SK-N-SH (cell line): ENCODE measurements at regions not wholly inside any gene's neighbourhood (a gene's known extent, or its start where the extent isn't known, plus 50 kb on each side); places are given as distances from the start of the nearest gene placed in this dataset.

ENCODE experiments used
- CTCF ChIA-PET: fragments of 300-600, 350-600 bp; formaldehyde crosslinking; extraction: SDS; loops from one replicate; lab custom pipeline; 2021; lab: Yijun Ruan, JAX
- POLR2A ChIA-PET: fragments of 350-600 bp; sonication (Branson Sonifier 250); formaldehyde crosslinking; extraction: SDS; loops from one replicate; lab custom pipeline; 2020; ENCODE audit warnings: antibody characterized with exemption, inconsistent platforms; lab: Yijun Ruan, JAX
- DNase-seq: peaks from one replicate; pipeline ENCODE4 v3.0.0; 2012
- H2AFZ ChIP-seq: fragments of 200-600 bp; sonication (generic); 2 replicates; pipeline ENCODE4 v1.8.1; 2016; ENCODE audit warnings: antibody characterized with exemption, mild to moderate bottlenecking, low read depth
- H3F3A ChIP-seq: fragments of 200-600 bp; sonication (generic); replicated peaks from 2 replicates; pipeline ENCODE3; 2016; ENCODE audit warnings: antibody characterized with exemption, mild to moderate bottlenecking; ENCODE audit not compliant: insufficient read depth
- H3K27ac ChIP-seq, 2 experiments: fragments of 200-500 bp in 1 of 2; fragments of 200-600 bp in 1 of 2; sonication (Bioruptor generic) in 1 of 2; sonication (generic), shearing (Covaris generic) in 1 of 2; 2 replicates each; pipeline versions ENCODE4 v1.5.1 to v1.6.1; 2014 to 2016; ENCODE audit warnings: low read depth in 2 of 2, inconsistent platforms in 1 of 2, low read length in 1 of 2, mild to moderate bottlenecking in 1 of 2, mixed read lengths in 1 of 2
- H3K27me3 ChIP-seq: fragments of 200-600 bp; sonication (generic), shearing (Covaris generic); 2 replicates; pipeline ENCODE4 v1.6.1; 2016; ENCODE audit warnings: mixed run types; ENCODE audit not compliant: insufficient read depth
- H3K36me3 ChIP-seq, 2 experiments: fragments of 200-500 bp in 1 of 2; fragments of 200-600 bp in 1 of 2; sonication (Bioruptor generic) in 1 of 2; sonication (generic) in 1 of 2; replicated peaks in 1 of 2; 2 replicates each; pipeline versions ENCODE3 to v1.5.1; 2014 to 2016; ENCODE audit warnings: low read length in 1 of 2, mild to moderate bottlenecking in 1 of 2; ENCODE audit not compliant: insufficient read depth in 2 of 2, control insufficient read depth in 1 of 2
- H3K4me1 ChIP-seq, 2 experiments: fragments of 200-500 bp in 1 of 2; fragments of 200-600 bp in 1 of 2; sonication (Bioruptor generic) in 1 of 2; sonication (generic), shearing (Covaris generic) in 1 of 2; 2 replicates each; pipeline versions ENCODE4 v1.5.1 to v1.6.1; 2014 to 2016; ENCODE audit warnings: low read depth in 1 of 2, low read length in 1 of 2, mixed run types in 1 of 2; ENCODE audit not compliant: insufficient read depth in 2 of 2, control insufficient read depth in 1 of 2
- H3K4me2 ChIP-seq: fragments of 200-600 bp; sonication (generic), shearing (Covaris generic); 2 replicates; pipeline ENCODE4 v1.6.1; 2017; ENCODE audit warnings: mixed run types
- H3K4me3 ChIP-seq, 2 experiments: fragments of 200-500 bp in 1 of 2; fragments of 200-600 bp in 1 of 2; sonication (Bioruptor generic) in 1 of 2; sonication (generic), shearing (Covaris generic) in 1 of 2; 2 replicates each; pipeline versions ENCODE4 v1.5.1 to v1.8.1; 2014 to 2016; ENCODE audit warnings: low read depth in 2 of 2, inconsistent platforms in 1 of 2, low read length in 1 of 2, mild to moderate bottlenecking in 1 of 2, mixed read lengths in 1 of 2, moderate library complexity in 1 of 2
- H3K79me2 ChIP-seq: fragments of 200-600 bp; sonication (generic); 2 replicates; pipeline ENCODE4 v1.8.1; 2017; ENCODE audit warnings: mild to moderate bottlenecking; ENCODE audit not compliant: insufficient read depth
- H3K9ac ChIP-seq: fragments of 200-600 bp; sonication (generic); 2 replicates; pipeline ENCODE4 v1.6.1; 2017; ENCODE audit warnings: mixed run types
- H3K9me2 ChIP-seq: fragments of 200-600 bp; sonication (generic); 2 replicates; pipeline ENCODE4 v1.6.1; 2017; ENCODE audit warnings: mixed run types
- H3K9me3 ChIP-seq: fragments of 200-600 bp; sonication (generic); 2 replicates; pipeline ENCODE4 v1.6.1; 2017; ENCODE audit warnings: mixed run types, mild to moderate bottlenecking, moderate library complexity
- H4K20me1 ChIP-seq: fragments of 200-600 bp; sonication (generic); 2 replicates; pipeline ENCODE4 v1.6.1; 2017; ENCODE audit warnings: mild to moderate bottlenecking, mixed run types; ENCODE audit not compliant: insufficient read depth
- EZH2phosphoT487 ChIP-seq: fragments of 200-600 bp; sonication (generic); IDR thresholded peaks from 2 replicates; pipeline ENCODE4 v1.6.1; 2017; ENCODE audit warnings: low read depth, mixed run types, mild to moderate bottlenecking, antibody characterized with exemption, moderate library complexity, borderline replicate concordance
- FOSL2 ChIP-seq: IDR thresholded peaks from 2 replicates; pipeline ENCODE4 v1.4.0; 2012; ENCODE audit warnings: low read depth, mild to moderate bottlenecking, moderate library complexity, borderline replicate concordance
- FOXJ3 ChIP-seq: sonication (generic); formaldehyde crosslinking; IDR thresholded peaks from 2 replicates; pipeline ENCODE4 v1.5.1; 2020; ENCODE audit warnings: mild to moderate bottlenecking, missing genetic modification reagents
- FOXM1 ChIP-seq: IDR thresholded peaks from 2 replicates; pipeline ENCODE4 v1.4.0; 2012; ENCODE audit warnings: low read depth, mild to moderate bottlenecking
- NRF1 ChIP-seq: IDR thresholded peaks from 2 replicates; pipeline ENCODE4 v1.6.1; 2012; ENCODE audit warnings: low read depth, mild to moderate bottlenecking, low read length
- POLR2AphosphoS5 ChIP-seq: IDR thresholded peaks from 2 replicates; pipeline ENCODE4 v1.6.1; 2012; ENCODE audit warnings: low read depth, low read length
- RAD21 ChIP-seq: IDR thresholded peaks from 2 replicates; pipeline ENCODE4 v1.6.1; 2012; ENCODE audit warnings: mild to moderate bottlenecking, low read length
- RCOR1 ChIP-seq: fragments of 150-350 bp; IDR thresholded peaks from 2 replicates; pipeline ENCODE4 v1.6.1; 2017; ENCODE audit warnings: antibody characterized with exemption, low read length
- REST ChIP-seq: IDR thresholded peaks from 2 replicates; pipeline ENCODE4 v1.6.1; 2012; ENCODE audit warnings: mild to moderate bottlenecking, low read depth, low read length, moderate library complexity
- RXRA ChIP-seq: IDR thresholded peaks from 2 replicates; pipeline ENCODE4 v1.4.0; 2012; ENCODE audit warnings: low read depth, mild to moderate bottlenecking, borderline replicate concordance
- TAF1 ChIP-seq: IDR thresholded peaks from 2 replicates; pipeline ENCODE4 v1.6.1; 2012; ENCODE audit warnings: low read depth, mild to moderate bottlenecking, low read length, moderate library complexity, borderline replicate concordance
- TCF12 ChIP-seq: IDR thresholded peaks from 2 replicates; pipeline ENCODE4 v1.4.0; 2012
- USF1 ChIP-seq: IDR thresholded peaks from 2 replicates; pipeline ENCODE4 v1.4.0; 2012; ENCODE audit warnings: low read depth, borderline replicate concordance
- WGBS: methylation state at CpG from one replicate; pipeline ENCODE4 v1.1.6; 2017; ENCODE audit warnings: low lambda C conversion rate; 5-methylcytosine and 5-hydroxymethylcytosine counted together
- TF ChIP-seq, protein P1 (sequence below): fragments of 150-350 bp; IDR thresholded peaks from 2 replicates; pipeline ENCODE4 v1.6.1; 2017; ENCODE audit warnings: antibody characterized with exemption, low read length, low read depth, borderline replicate concordance
- TF ChIP-seq, protein P2 (sequence below): IDR thresholded peaks from 2 replicates; pipeline ENCODE4 v1.4.0; 2012; ENCODE audit warnings: low read depth
- TF ChIP-seq, protein P3 (sequence below): fragments of 200-600 bp; sonication (generic); IDR thresholded peaks from 2 replicates; pipeline ENCODE4 v1.6.1; 2017; ENCODE audit warnings: antibody characterized with exemption, mild to moderate bottlenecking, moderate library complexity
- TF ChIP-seq, protein P4 (sequence below): IDR thresholded peaks from 2 replicates; pipeline ENCODE4; 2012

DNA sequence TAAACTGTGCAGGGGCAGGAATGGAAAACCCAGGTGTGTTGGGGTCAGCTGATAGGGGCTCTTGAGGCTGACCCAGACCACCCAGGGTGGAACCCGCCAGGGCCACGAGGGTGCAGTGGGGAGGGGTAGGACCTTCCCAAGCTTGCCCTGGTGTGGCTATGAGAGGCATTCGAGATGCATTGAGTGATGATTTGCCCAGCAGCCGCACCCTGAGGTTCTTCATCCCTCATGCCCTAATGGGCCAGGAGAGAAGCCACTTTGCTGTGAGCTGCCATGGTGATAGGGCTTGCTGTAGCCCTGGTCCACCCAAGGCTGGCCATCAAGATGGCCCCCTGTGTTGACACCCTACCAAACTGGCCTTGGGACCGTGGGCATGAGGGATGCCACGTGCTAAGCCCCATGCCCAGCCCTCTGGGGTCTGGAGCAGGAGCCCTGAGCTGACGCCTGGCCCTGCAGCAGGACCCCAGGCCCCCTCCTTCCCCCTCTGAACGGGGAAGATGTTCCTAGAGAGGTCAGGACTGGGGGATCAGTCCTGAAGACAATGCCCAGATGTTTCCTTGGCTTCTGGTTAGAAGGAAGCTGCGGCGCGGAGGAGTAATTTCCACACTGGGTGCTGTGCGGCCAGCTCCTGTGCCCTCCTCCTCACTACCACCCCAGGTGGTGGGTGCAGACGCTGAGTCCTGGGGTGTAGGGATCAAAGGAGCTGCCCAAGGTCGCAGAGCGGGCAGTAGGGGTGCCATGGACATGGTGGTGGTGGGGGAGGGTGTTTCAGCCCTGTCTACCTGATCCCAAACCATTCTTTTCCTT is 122.5 kb upstream of the HDAC4 start (continued):
- no peak for TF ChIP-seq REST

- H3K27me3 ChIP-seq = no peaks in the 10 kb centered on the region
- TF ChIP-seq TCF12 (no peak), EZH2phosphoT487 (no peak), USF1 (no peak), RXRA (no peak), FOXM1 (no peak), TAF1 (no peak), RCOR1 (no peak), NRF1 (no peak), RAD21 (no peak), FOXJ3 (CRISPR knock-in tag) (no peak), FOSL2 (no peak), POLR2AphosphoS5 (no peak)
- TF ChIP-seq, protein P1, sequence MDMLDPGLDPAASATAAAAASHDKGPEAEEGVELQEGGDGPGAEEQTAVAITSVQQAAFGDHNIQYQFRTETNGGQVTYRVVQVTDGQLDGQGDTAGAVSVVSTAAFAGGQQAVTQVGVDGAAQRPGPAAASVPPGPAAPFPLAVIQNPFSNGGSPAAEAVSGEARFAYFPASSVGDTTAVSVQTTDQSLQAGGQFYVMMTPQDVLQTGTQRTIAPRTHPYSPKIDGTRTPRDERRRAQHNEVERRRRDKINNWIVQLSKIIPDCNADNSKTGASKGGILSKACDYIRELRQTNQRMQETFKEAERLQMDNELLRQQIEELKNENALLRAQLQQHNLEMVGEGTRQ = no peak
- TF ChIP-seq, protein P2, sequence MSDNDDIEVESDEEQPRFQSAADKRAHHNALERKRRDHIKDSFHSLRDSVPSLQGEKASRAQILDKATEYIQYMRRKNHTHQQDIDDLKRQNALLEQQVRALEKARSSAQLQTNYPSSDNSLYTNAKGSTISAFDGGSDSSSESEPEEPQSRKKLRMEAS = no peak
- TF ChIP-seq, protein P3, sequence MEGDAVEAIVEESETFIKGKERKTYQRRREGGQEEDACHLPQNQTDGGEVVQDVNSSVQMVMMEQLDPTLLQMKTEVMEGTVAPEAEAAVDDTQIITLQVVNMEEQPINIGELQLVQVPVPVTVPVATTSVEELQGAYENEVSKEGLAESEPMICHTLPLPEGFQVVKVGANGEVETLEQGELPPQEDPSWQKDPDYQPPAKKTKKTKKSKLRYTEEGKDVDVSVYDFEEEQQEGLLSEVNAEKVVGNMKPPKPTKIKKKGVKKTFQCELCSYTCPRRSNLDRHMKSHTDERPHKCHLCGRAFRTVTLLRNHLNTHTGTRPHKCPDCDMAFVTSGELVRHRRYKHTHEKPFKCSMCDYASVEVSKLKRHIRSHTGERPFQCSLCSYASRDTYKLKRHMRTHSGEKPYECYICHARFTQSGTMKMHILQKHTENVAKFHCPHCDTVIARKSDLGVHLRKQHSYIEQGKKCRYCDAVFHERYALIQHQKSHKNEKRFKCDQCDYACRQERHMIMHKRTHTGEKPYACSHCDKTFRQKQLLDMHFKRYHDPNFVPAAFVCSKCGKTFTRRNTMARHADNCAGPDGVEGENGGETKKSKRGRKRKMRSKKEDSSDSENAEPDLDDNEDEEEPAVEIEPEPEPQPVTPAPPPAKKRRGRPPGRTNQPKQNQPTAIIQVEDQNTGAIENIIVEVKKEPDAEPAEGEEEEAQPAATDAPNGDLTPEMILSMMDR = no peak
- TF ChIP-seq, protein P4, sequence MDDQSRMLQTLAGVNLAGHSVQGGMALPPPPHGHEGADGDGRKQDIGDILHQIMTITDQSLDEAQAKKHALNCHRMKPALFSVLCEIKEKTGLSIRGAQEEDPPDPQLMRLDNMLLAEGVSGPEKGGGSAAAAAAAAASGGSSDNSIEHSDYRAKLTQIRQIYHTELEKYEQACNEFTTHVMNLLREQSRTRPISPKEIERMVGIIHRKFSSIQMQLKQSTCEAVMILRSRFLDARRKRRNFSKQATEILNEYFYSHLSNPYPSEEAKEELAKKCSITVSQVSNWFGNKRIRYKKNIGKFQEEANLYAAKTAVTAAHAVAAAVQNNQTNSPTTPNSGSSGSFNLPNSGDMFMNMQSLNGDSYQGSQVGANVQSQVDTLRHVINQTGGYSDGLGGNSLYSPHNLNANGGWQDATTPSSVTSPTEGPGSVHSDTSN = no peak
- TF ChIP-seq, all 33 proteins: peak for 0
- POLR2A ChIA-PET = no interaction called here
Observed at GRCh38 chr2:239522740-239523119, 121.9 kb upstream of the HDAC4 start.

More at GRCh38 chr2:239522740-239523119, 121.9 kb upstream of the HDAC4 start:
- Histone ChIP-seq H4K20me1 (no peaks in the 10 kb centered on the region), H3K79me2 (no peaks in the 10 kb centered on the region), H3K9ac (no peak overlapping the region), H3K4me1 (peaks cover 0 to 12% of the 10 kb centered on the region in 2 experiments; a peak in 1 of 4 replicates), H3K4me2 (no peak overlapping the region), H3K36me3 (no peaks in the 10 kb centered on the region), H3K9me3 (no peaks in the 10 kb centered on the region), H2AFZ (no peak overlapping the region), H3K9me2 (no peaks in the 10 kb centered on the region), H3K27ac (no peak overlapping the region), H3K4me3 (no peak overlapping the region), H3F3A (no peaks in the 10 kb centered on the region)
- DNase-seq = no peak
- CTCF ChIA-PET = no interaction called here
- 25% methylated on average over 6 of the region's 12 CpGs for WGBS
